ENCODE measurements at regions not wholly inside any gene's neighbourhood (a gene's known extent, or its start where the extent isn't known, plus 50 kb on each side); places are given as distances from the start of the nearest gene placed in this dataset.

- TF ChIP-seq POLR2AphosphoS5 (IDR thresholded peaks at IDR 0.05; ENCODE audit: low read depth, low read length) (no peak), POLR2A (IDR thresholded peaks at IDR 0.05; ENCODE audit: low read depth, low read length) (no peak)
These were observed 100.1 kb upstream of the SLC6A11 start for GRCh38 chr3:10715886-10716285.

All from GM12892 (cell line).